Type B pancreatic cell (in vitro differentiated cells): ENCODE measurements at regions not wholly inside any gene's neighbourhood (a gene's known extent, or its start where the extent isn't known, plus 50 kb on each side); places are given as distances from the start of the nearest gene placed in this dataset.
A peak's percentile ranks its signal among the peaks of the same experiment; 100 is the strongest.
"Not testable (repeated sequence)": the region's sequence is repeated elsewhere in the genome, so short reads cannot be mapped to it uniquely, and the experiment has no call there.

Experiments
- DNase-seq: peaks from one replicate; pipeline ENCODE4 v3.0.0; 2021; ENCODE audit warnings: mixed read lengths; ENCODE audit not compliant: unreplicated experiment; ENCODE audit errors: extremely low spot score
- H3K27ac Mint-ChIP-seq: 2 replicates; pipeline ENCODE4 v1.8.0; 2021; ENCODE audit warnings: mild to moderate bottlenecking, mixed read lengths
- H3K27me3 Mint-ChIP-seq: 2 replicates; pipeline ENCODE4 v1.8.0; 2021; ENCODE audit warnings: mixed read lengths
- H3K36me3 Mint-ChIP-seq: 2 replicates; pipeline ENCODE4 v1.8.0; 2021; ENCODE audit warnings: mixed read lengths
- H3K4me1 Mint-ChIP-seq: one replicate; pipeline ENCODE4 v1.8.0; 2021; ENCODE audit warnings: mixed read lengths; ENCODE audit not compliant: unreplicated experiment
- H3K4me3 Mint-ChIP-seq: 2 replicates; pipeline ENCODE4 v1.8.0; 2021; ENCODE audit warnings: mild to moderate bottlenecking, mixed read lengths
- H3K9me3 Mint-ChIP-seq: 2 replicates; pipeline ENCODE4 v1.8.0; 2021; ENCODE audit warnings: mixed read lengths
- TF ChIP-seq, protein P1 (sequence below): fragments of 200-600 bp; sonication (generic); conservative IDR thresholded peaks from 2 replicates; pipeline ENCODE4 v1.5.0; 2021; ENCODE audit warnings: antibody characterized with exemption, mild to moderate bottlenecking

- H3K9me3 Mint-ChIP-seq = no peaks in the 10 kb centered on the region
- TF ChIP-seq, protein P1, sequence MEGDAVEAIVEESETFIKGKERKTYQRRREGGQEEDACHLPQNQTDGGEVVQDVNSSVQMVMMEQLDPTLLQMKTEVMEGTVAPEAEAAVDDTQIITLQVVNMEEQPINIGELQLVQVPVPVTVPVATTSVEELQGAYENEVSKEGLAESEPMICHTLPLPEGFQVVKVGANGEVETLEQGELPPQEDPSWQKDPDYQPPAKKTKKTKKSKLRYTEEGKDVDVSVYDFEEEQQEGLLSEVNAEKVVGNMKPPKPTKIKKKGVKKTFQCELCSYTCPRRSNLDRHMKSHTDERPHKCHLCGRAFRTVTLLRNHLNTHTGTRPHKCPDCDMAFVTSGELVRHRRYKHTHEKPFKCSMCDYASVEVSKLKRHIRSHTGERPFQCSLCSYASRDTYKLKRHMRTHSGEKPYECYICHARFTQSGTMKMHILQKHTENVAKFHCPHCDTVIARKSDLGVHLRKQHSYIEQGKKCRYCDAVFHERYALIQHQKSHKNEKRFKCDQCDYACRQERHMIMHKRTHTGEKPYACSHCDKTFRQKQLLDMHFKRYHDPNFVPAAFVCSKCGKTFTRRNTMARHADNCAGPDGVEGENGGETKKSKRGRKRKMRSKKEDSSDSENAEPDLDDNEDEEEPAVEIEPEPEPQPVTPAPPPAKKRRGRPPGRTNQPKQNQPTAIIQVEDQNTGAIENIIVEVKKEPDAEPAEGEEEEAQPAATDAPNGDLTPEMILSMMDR = no peak
- H3K27ac Mint-ChIP-seq = no peak overlapping the region
- H3K36me3 Mint-ChIP-seq = no peaks in the 10 kb centered on the region
- no peak for DNase-seq
- H3K27me3 Mint-ChIP-seq = no peaks in the 10 kb centered on the region
- no peak overlapping the region for H3K4me3 Mint-ChIP-seq
- H3K4me1 Mint-ChIP-seq = peaks cover 6% of the 10 kb centered on the region
Measured at GRCh38 chr6:93675856-93676417, 256.6 kb upstream of the EPHA7 start.

GRCh38 chr6:93663111-93663510, 243.8 kb upstream of the EPHA7 start:
- Mint-ChIP-seq H3K4me1 (no peaks in the 10 kb centered on the region), H3K27me3 (no peaks in the 10 kb centered on the region), H3K27ac (no peak overlapping the region), H3K4me3 (no peak overlapping the region), H3K9me3 (no peaks in the 10 kb centered on the region), H3K36me3 (no peaks in the 10 kb centered on the region)
- TF ChIP-seq, protein P1 = no peak
- DNase-seq = no peak

DNA sequence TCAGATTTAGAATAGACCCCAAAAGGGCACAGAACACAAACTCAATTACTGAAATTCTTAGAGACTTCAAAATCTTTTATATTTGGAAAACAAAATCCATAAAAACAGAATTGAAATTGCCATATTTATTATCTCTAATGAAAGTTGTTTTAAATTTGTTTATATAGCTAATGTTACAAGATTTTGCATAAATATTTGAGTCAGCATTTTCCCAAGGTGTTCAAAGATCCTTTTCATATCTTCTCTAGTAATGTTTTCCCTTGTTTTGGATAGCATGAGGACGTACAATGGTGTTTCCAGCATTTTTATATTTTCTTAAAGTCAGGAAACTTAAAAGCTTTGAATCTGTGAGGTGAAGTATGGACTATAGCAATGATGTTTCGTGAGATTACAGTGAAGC, 235.2 kb upstream of the EPHA7 start:
- Mint-ChIP-seq H3K36me3 (no peaks in the 10 kb centered on the region), H3K27me3 (no peaks in the 10 kb centered on the region), H3K9me3 (peaks cover 4% of the 10 kb centered on the region), H3K27ac (no peak overlapping the region), H3K4me1 (no peaks in the 10 kb centered on the region), H3K4me3 (no peak overlapping the region)
- TF ChIP-seq, protein P1 = no peak
- DNase-seq = no peak

DNA sequence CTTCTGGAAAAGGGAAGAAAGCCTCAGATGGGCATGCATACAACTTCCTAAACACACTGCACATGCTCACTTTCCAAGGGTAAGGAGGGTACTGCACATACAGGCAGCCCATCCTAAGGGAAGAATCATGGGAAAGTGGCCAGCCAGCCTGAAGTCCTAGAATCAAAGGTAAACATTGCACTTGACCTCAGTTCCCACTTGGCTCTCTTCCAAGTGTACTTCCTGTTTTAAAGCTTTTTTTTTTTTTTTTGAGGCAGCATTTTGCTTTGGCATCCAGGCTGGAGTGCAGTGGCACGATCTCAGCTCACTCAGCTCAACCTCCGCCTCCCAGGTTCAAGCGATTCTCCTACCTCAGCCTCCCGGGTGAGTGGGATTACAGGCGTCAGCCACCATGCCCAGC, 225.3 kb upstream of the EPHA7 start:
- Mint-ChIP-seq H3K27ac (no peak overlapping the region), H3K4me3 (no peak overlapping the region), H3K9me3 (peaks cover 4% of the 10 kb centered on the region), H3K27me3 (peaks cover 3% of the 10 kb centered on the region), H3K36me3 (no peaks in the 10 kb centered on the region), H3K4me1 (peaks cover 3% of the 10 kb centered on the region)
- TF ChIP-seq, protein P1 = no peak
- DNase-seq = no peak

GRCh38 chr6:93639126-93639525, 219.8 kb upstream of the EPHA7 start:
- Mint-ChIP-seq H3K9me3 (peaks cover 4% of the 10 kb centered on the region), H3K27me3 (peaks cover 3% of the 10 kb centered on the region), H3K27ac (no peak overlapping the region), H3K4me1 (no peaks in the 10 kb centered on the region), H3K4me3 (no peak overlapping the region), H3K36me3 (no peaks in the 10 kb centered on the region)
- DNase-seq = no peak
- TF ChIP-seq, protein P1 = no peak

- H3K36me3 Mint-ChIP-seq, DNase-seq, H3K27ac Mint-ChIP-seq, H3K9me3 Mint-ChIP-seq, H3K4me1 Mint-ChIP-seq, H3K27me3 Mint-ChIP-seq: not testable (repeated sequence)
- H3K4me3 Mint-ChIP-seq = peak overlapping the region; percentile 86
Measured at GRCh38 chr6:93636987-93637664, 217.8 kb upstream of the EPHA7 start.
